AG08396 (cell line): ENCODE measurements at regions not wholly inside any gene's neighbourhood (a gene's known extent, or its start where the extent isn't known, plus 50 kb on each side); places are given as distances from the start of the nearest gene placed in this dataset.
A peak's percentile ranks its signal among the peaks of the same experiment; 100 is the strongest.

Experiments
- DNase-seq: peaks from one replicate; pipeline ENCODE4 v3.0.0; 2012; ENCODE audit warnings: low spot score, mixed read lengths

DNA sequence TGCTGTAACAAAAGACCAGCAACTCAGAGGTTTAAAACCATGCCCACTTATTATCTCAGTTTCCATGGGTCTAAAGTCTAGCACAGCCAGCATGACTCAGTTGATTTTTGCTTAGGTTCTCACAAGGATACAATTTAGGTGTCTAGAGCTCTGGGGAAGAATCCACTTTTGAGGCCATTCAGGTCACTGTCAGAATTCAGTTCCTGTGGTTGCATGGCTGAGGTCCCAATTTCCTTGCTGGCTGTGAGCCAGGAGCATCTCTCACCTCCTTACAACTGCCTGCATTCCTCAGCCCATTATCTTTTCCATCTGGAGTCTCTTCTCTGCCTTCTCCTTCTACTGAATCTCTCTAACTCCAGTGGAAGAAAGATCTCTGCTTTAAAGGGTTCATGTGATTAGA is 240.5 kb upstream of the CFAP20DC start:
- no peak for DNase-seq

DNA sequence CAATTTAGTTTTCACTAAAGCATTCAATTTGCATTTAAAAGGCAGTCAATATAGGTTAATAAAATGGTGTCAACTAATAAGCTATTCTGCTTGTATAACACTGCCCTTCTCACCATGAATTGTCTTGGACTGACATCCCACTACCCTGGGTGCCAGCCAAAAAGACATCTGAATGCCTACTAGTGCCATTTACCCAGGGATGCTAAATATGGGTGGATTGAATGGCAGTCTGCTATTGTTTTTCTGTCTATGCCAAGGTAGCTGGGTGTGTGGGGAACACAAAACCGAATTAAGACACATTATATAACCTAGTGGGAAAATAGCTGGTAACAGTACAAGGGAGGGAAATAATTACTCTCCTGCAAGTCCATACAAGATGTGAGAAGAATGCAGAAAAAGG is 240.0 kb upstream of the CFAP20DC start:
- DNase-seq: no peak

DNA sequence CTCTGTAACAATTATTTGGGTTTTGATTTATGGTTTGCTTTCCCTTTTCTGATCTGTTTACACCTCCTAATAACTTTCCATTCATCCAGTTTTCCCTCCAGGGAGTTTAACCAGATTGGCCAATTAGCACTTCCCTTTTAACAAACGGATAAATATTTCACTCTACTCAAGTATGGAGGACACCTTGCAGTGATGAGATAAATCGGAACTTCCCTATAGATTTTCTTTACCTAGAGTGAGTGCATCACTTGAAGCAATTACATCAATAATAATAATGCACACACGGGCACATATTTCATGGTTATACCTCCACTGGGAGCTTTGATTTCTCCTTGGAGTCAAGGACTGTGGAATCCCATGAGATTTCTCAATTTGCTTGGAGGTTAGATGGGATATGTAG is 239.1 kb upstream of the CFAP20DC start:
- DNase-seq: no peak

DNA sequence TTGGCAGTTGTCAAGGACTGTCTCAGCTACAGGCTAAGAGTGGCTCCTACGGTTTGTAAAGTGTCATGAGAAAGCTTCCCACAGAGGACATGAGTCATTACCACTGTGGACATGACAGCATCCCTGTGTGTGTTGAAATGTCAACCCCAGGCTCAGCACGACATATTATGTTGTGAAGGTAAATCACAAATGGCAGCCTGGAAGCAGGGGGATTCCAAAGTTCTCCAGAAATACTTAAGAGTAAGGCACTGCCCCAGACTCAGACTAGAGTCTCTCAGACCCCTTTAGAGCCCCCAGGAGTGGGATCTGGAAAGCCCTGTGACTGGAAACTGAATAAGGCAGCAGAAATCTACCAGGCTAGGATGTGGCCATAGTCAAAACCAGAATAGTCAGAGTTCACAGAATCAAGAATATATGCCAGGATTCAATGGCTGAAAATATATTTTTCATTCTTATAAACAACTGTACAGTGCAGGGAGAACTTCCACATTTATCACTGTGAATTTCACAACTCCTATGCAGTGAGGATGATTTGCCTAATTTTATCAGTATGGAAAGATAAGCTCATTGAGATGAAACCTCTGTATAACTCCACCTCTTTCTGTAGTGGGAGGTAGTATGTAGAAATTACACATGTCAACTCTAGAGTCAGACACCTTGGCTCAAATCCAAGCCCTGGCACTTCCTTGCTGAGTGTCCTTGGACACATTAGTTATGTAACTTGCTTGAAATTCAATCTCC is 237.1 kb upstream of the CFAP20DC start:
- peak; percentile 20 for DNase-seq

DNA sequence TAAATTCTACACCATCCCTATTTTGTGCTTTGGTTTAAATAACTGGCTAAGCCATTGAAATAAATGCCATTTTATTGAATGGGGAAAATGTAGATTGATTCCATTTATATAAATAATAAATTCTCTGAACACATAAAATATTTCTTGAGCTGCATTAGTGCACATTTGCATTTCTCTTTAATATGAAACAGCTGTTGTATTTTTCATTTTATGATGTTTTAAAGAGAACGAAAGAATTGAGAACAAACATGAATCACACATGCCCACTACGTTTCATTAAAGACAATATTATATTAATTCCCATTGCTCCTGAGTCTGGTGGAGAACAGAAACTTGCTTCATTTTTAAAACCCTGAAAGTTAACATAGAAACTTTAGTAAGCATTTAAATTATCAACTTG is 235.7 kb upstream of the CFAP20DC start:
- DNase-seq: no peak

DNA sequence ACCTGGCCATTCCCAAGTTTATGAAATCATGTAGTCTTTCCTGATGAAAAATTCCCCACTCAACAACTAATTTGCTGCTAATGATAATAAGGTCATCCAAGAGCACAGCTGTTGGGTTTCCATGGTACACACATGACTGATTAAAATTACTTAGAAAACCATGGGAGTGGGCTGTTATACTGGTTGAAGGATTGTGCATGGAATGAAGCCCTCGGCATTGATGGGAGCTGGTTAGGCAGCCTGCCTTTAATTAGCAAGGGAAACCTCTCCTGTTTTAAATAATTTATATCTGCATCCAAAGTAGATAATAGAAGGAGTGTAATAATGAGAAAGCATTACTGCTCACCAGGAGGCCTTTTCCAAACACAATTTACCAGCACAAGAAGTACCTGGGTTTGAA is 235.1 kb upstream of the CFAP20DC start:
- no peak for DNase-seq

DNA sequence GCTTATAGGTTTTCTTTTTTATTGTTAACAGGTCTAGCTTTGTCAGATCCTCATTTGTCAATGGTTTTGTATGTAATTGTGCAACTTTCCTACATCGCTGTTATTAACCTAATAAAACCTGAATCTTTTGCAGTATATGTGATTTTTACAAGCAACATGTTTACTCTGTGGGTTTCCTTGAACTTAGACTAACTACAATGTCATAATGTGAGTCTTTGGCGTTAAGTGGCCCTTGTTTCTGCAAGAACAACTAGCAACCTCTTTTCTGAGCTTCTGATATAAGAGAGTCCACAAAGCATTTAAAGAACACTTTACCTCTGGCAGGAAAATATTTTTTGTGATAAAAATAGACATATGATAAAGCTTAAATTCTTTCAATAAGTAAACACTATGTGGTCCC is 230.3 kb upstream of the CFAP20DC start:
- no peak for DNase-seq

DNA sequence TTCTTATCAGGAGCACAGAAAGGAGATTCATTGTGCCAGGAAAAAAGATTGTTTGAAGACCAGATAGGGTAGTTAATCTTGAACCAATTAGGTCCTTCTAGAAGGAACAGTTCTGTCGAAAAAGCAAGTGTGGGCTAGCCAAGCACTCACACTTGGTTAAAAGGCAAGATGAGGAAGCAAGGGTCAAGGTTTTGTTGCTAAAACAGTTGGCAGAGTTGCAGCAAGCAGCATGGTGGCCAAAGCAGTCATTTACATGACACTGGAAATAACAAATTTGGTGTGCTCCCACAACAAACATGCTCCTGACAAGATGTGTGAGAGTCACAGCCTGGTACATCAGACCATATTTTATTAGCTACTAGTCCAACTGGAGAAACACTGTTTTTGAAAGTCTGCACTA is 228.0 kb upstream of the CFAP20DC start:
- no peak for DNase-seq

DNA sequence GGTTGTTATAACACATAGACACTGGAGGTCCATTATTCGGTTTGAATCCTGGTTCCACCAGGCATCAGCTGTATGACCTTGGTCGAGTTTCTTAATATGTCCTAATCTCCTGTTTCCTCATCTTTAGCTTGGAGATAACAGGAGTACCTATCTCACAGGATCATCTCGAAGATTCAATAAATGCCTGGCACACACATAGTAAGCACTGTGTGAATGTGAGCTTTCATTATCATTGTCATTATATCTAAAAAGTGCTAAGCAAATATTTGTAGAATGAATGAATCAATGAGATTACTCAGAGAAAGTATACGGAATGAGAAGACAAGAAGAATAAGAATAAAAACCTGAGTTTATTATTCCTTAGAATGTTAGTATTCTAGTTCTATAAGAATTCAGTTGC is 227.4 kb upstream of the CFAP20DC start:
- no peak for DNase-seq

DNA sequence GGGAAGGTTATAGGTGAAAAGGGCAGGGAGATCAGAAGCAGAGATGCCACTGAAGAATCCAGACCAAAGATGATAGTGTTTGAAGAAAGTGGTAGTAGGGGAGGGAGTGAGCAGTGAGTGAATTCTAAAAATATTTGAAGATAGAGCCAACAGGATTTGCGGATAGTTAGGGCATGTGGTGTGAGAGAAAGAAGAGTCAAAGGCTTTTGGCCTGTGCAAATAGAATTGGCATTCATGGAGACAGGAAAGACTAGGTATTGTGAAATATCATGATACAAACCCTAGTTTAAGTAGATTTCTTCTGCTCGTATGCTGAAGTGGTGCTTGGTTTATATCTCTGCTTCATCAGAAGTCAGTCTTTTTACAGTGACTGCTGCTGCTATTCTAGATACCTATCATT is 224.2 kb upstream of the CFAP20DC start:
- DNase-seq: peak; percentile 21

DNA sequence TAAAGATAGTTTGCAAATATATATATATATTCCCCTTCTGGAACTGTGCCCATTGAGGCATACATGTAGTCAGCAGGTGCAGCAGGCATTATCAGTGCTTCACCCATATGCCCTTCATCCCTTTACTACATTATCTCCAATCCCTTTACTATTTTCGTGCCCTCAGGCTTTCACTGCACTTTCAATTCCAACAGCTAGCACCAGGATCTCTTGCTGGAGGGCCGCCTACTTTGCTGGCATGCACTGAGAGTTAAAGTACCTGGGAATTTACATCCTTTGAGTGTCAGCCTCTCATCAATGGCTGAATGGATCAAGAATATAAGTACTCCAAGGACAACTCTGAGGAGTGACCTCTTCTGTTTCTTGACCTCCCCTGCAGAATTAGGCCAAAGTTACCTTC is 222.1 kb upstream of the CFAP20DC start:
- DNase-seq: no peak

DNA sequence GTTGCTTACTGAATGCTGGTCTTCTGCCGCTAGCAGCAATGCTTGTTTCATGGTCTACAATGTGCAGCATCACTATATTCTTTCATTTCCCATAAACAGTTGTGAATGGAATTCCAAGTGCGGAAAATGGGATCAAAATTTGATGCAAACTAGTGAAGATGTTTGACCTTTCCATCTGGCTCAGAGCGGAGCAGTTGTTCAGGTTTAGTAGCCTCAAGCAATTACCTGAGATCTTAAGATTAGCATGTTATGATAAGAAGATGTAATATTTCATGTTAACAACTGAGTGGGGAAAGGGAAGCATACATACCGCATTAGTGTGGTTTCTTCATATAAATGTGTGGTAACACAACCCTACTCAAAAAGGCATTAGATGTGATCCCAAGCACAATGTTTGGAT is 221.1 kb upstream of the CFAP20DC start:
- DNase-seq: no peak

DNA sequence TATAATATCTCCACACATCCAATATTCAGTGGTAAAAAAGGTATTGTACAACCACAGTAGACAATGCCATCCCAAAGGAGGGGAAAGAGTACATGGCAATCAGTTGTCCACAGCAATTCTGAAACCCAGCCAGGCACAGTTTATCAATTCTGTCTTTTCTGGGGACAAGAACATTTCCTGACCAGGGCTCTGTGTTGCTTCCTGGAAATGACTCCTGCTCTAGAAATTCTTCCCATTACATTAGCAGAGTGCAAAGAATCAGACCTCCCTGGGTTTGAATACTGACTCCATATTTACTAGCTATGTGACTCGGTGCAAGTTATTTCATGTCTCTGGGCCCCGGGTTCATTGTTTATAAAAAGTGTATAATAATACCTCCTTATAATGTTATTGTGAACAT is 220.4 kb upstream of the CFAP20DC start:
- no peak for DNase-seq

DNA sequence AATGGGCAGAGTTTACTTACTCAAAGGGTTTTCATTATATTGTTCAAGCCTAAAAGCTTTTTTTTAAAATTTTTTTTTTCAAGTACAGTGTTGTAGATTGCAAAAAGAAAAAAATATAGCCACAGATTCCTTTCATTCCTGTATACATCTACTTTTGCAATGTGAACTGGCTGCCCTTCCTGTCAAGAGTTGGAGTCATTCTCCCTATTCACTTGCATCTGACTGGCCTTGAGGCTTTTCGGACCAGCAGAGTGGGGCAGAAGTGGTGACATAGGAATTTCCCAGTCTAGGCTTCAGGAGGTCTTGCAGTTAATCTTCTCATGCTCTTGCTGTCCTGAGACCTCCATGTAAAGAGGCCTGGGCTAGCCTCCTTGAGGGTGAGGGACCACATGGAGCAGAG is 218.3 kb upstream of the CFAP20DC start:
- no peak for DNase-seq

DNA sequence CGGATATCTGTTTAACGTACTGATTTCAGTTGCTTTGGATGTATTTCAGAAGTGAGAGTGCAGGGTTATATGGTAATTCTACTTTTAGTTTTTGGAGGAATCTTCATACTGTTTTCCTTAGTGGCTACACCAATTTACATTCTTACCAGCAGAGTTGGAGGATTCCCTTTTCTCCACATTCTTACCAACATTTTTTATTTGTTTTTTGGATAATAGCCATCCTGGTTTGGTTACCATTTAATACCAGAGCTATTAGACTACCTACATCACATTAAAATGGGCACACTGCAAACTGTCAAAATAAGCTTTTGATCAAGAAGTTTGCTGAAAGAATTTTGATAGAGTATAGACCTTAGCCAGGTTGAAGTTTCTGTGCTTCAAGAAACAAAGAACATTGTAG is 217.2 kb upstream of the CFAP20DC start:
- DNase-seq: no peak

DNA sequence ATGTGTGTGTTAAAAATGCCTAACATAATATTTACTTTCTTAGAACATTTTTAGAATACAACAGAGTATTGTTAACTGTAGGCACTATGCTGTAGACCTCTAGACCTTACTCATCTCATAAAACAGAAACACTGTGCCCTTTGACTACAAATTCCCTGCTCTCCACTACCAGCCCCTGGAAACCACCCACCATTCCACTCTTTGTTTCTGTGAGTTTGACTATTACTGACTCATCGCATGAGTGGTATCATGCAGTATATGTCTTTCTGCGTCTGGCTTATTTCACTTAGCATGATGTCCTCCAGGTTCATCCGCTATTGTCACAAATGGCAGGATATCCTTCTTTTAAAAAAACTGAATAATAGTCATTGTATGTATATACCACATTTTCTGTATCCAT is 216.7 kb upstream of the CFAP20DC start:
- DNase-seq: no peak

DNA sequence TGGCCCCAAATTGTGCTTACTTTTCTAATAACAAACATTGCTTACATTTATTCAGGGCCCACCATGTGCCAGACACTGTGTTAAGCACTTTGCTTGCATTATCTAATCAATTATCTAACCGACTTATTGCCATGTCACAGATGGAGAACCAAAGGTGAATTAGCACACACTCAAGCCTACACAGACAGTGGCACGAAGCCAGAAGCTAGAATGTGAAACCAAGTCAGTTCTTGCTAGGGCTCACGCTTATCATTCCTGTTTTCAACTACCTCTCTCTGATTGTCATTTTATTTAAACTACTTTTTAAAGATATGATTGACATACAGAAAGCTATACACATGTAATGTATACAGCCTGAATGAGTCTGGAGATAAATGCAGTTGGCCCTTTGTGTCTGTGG is 215.7 kb upstream of the CFAP20DC start:
- no peak for DNase-seq

DNA sequence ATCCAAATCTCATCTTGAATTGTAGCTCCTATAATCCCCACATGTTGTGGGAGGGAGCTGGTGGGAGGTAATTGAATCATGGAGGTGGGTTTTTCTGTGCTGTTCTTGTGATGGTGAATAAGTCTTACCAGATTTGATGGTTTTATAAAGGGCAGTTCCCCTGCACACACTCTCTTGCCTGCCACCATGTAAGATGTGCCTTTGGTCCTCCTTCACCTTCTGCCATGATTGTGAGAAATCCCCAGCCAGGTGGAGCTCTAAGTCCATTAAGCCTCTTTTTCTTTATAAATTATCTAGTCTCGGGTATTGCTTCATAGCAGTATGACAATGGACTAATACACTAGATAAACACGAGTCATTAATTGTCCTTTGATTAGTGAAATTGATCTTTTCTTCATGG is 214.5 kb upstream of the CFAP20DC start:
- DNase-seq: no peak

DNA sequence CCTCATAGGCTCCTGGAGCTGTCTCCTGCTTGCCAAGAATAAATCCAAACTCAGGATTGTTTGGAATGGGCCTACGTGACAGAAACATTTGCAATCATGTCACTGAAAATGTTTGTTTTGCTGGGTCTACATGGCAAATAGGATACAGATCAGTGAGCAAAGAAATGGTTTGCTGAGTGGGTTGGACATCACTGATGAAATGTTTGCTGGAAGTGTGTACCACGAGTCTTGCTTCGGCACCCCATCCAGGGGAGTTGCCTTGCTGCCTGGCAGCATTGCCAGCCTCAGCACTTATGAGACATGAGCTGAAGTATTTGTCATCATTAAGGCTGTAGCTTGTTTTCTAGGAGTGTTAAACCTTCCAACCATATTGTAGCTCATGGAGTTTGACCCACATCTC is 213.3 kb upstream of the CFAP20DC start:
- no peak for DNase-seq

DNA sequence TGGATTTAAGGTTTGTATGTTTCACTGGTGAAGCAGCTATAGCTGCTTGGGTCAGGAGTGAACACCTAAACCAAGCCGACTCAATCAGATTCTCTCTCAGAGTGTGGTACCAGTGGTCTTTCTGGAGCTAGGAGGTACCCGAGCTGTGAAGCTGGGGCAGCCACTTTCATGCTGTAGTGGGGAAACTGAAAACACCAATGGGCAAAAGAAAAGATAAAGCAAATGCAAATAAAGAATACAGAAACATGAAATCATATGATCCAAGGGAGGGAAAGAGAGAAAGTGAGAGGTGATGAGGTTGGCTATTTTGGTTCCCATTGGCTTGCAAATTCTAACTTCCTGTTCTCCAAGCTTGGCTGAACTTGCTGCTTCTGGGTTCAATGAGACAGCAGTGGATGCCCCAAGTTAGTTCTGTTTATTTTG is 212.3 kb upstream of the CFAP20DC start:
- no peak for DNase-seq

DNA sequence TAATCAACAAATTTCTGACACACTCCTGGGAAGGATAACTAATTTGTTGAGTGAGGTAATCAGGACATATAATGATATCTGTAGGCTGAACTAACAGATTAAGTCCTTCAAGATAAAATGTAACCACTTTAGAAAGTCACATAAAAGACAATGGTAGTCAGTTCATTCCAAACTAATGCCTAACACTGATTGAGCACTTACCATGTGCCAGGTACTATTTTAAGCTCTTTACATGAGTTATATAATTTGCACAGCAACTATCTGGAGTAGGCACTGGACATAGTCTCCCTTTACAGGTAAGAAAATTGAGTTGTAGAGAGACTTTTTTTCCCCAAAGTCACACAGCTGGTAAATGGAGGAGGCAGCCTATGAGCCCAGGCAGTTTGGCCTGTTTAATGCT is 211.2 kb upstream of the CFAP20DC start:
- no peak for DNase-seq

DNA sequence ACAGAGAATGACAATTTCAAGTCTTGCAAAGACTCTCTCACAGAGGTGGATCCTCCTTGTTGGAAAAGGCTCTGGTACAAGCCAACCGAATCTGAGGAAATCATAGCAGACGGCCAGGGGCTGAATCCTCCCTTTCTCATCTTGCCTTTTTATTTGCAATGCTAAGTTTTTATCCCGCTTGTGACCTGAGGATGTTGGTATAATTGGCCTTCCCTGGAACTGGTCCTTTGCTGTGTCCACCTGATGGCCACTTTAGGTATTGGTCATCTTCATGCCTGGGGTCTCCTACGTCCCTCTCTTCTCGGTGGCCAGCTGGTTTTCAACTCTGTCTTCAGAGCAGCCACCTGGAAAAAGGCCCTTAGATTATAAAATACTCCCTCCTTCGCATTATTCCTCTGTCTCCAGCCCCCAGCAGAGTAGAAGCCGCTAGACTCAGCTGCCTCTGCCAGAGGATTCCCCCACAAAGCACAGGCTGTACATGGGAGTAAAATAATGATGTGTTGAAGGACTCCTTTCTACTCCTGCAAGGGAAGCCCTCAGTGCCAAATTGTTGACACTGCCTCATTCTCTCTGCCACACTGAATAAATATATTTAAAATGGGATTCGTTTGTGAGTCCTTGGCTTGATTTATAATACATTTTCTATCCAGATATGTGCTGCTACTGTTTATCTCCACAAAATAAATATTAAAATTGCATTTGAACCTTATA is 208.9 kb upstream of the CFAP20DC start:
- no peak for DNase-seq

DNA sequence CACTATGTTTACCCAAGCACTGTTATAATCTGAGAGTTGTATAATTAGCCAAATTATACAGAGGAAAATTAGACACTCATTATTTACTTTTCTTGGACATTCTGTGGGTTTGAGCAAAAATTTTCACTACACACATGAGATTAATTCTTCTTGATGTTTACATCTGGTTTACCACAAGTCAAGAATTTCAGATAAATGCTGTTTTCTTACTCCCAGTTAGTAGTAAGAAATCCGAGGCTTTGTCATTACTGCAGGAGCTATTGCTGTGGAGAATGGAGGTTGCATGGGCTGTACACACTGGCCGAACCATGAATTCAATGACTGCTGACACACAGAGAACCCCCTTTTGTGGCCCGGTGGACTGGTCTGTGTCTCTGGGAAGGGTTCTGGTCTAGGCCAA is 207.7 kb upstream of the CFAP20DC start:
- no peak for DNase-seq

DNA sequence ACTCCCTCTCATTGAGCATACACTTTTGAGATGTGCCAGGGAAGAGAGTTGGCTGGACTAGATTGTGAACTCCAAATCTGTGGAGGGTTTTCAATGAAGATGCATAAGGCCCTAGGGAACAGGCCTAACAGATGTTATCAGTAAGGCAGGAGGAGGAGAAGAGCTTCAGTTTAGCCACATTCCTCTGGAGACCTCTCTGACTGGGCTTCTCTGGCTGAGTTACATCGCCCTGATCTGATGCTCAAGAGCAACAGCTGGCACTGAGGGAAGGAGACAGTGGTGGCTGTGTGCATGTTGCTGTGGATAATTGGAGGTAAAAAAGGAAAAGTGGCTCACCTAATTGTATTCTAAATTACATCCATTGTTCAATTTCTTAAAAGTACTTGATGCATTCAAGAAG is 206.4 kb upstream of the CFAP20DC start:
- no peak for DNase-seq
